Tibial artery (tissue), 4 donors: ENCODE measurements at regions not wholly inside any gene's neighbourhood (a gene's known extent, or its start where the extent isn't known, plus 50 kb on each side); places are given as distances from the start of the nearest gene placed in this dataset.
"Not testable (repeated sequence)": the region's sequence is repeated elsewhere in the genome, so short reads cannot be mapped to it uniquely, and the experiment has no call there.

Experiments
- DNase-seq, 2 donors: peaks; one replicate each; pipeline ENCODE4 v3.0.0-alpha.2; 2019
- H3K27ac ChIP-seq, 2 donors: fragments of 200-600 bp; sonication (generic) in 1 of 2; 1 replicate in 1 of 2; 2 replicates in 1 of 2; pipeline ENCODE4 v1.5.1; 2018 to 2019; ENCODE audit warnings: mild to moderate bottlenecking in 1 of 2
- H3K27me3 ChIP-seq, 2 donors: fragments of 200-600 bp; sonication (generic) in 1 of 2; one replicate each; pipeline versions ENCODE4 v1.5.1 to v1.6.0; 2016 to 2019
- H3K36me3 ChIP-seq, 3 donors: fragments of 200-600 bp; sonication (generic) in 2 of 3; one replicate each; pipeline ENCODE4 v1.5.1; 2016 to 2019; ENCODE audit warnings: mild to moderate bottlenecking in 2 of 3
- H3K4me1 ChIP-seq, 4 donors: fragments of 200-600 bp; sonication (generic) in 2 of 4; 1 replicate in 3 of 4; 2 replicates in 1 of 4; pipeline ENCODE4 v1.5.1; 2016 to 2019
- H3K4me3 ChIP-seq, 2 donors: fragments of 200-600 bp; sonication (generic) in 1 of 2; 1 replicate in 1 of 2; 2 replicates in 1 of 2; pipeline ENCODE4 v1.5.1; 2018 to 2019; ENCODE audit warnings: mild to moderate bottlenecking in 2 of 2
- H3K9me3 ChIP-seq, 3 donors: fragments of 200-600 bp; sonication (generic) in 1 of 3; one replicate each; pipeline ENCODE4 v1.5.1; 2016 to 2019
- intact Hi-C: fragments of 100-400 bp; cut with DNase I; formaldehyde crosslinking; loops from one replicate; pipeline ENCODE4 v1.15.0; 2023; ENCODE audit warnings: low total_unique reads
- TF ChIP-seq, protein P1 (sequence below), 2 experiments: fragments of 200-600 bp in 1 of 2; fragments of 450-650 bp in 1 of 2; IDR thresholded peaks; one replicate each; pipeline ENCODE4 v1.5.1; 2017 to 2019; ENCODE audit warnings: antibody characterized with exemption in 2 of 2, mild to moderate bottlenecking in 1 of 2, moderate library complexity in 1 of 2

DNA sequence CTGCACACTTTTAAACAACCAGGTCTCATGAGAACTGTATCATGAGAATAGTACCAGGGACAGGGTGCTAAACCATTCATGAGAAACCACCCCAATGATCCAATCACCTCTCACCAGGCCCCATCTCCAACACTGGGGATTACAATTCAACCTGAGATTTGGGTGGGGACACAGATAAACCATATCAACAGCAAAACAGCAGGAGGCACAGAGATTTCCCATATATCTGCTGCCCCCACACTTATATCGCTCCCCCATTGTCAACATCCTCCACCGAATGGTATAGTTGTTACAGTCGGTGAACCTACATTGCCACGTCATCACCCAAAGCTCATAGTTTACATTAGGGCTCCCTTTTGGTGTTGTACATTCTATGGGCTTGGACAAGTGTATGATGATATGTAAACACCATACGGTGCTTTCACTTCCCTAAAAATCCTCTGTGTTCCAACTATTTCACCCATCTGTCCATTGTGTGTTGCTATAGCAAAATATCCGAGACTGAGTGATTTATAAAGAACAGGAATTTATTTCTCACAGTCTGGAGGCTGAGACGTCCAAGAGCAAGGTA lies 224.8 kb downstream of the FAM43A start:
- intact Hi-C loops, result no loop called here
- no peaks in the 10 kb centered on the region for H3K9me3 ChIP-seq
- H3K27ac ChIP-seq, result no peak overlapping the region
- H3K4me3 ChIP-seq, result no peak overlapping the region
- no peak for DNase-seq
- peaks cover 0 to 7% of the 10 kb centered on the region in 2 donors for H3K27me3 ChIP-seq
- TF ChIP-seq, protein P1, sequence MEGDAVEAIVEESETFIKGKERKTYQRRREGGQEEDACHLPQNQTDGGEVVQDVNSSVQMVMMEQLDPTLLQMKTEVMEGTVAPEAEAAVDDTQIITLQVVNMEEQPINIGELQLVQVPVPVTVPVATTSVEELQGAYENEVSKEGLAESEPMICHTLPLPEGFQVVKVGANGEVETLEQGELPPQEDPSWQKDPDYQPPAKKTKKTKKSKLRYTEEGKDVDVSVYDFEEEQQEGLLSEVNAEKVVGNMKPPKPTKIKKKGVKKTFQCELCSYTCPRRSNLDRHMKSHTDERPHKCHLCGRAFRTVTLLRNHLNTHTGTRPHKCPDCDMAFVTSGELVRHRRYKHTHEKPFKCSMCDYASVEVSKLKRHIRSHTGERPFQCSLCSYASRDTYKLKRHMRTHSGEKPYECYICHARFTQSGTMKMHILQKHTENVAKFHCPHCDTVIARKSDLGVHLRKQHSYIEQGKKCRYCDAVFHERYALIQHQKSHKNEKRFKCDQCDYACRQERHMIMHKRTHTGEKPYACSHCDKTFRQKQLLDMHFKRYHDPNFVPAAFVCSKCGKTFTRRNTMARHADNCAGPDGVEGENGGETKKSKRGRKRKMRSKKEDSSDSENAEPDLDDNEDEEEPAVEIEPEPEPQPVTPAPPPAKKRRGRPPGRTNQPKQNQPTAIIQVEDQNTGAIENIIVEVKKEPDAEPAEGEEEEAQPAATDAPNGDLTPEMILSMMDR (IDR thresholded peaks at IDR 0.05), result no peak
- H3K4me1 ChIP-seq, result no peaks in the 10 kb centered on the region
- no peaks in the 10 kb centered on the region for H3K36me3 ChIP-seq

DNA sequence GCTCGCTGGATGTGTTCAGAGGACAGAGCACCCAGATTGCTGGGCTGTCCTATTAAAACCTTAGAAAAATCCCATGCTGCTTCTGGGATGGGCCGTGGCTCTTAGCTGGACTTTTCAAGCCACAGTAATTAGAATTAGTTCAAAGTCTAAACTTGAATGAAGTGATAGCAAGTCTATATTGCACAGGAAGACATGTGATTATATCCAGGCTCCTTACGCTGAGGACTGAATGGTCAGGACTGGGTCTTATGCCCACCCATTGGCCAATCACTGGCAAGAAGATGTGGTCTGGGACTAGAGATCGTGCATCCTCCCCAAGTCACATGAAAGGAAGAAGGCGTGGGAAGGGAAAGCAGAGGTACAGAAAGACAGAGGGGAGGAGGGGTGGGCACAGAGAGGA lies 227.6 kb downstream of the FAM43A start:
- Histone ChIP-seq H3K9me3 (no peaks in the 10 kb centered on the region), H3K4me1 (no peaks in the 10 kb centered on the region), H3K4me3 (no peak overlapping the region), H3K27ac (no peak overlapping the region), H3K27me3 (peaks cover 0 to 7% of the 10 kb centered on the region in 2 donors), H3K36me3 (no peaks in the 10 kb centered on the region)
- TF ChIP-seq, protein P1 (IDR thresholded peaks at IDR 0.05), result no peak
- intact Hi-C loops, result no loop called here
- no peak for DNase-seq

DNA sequence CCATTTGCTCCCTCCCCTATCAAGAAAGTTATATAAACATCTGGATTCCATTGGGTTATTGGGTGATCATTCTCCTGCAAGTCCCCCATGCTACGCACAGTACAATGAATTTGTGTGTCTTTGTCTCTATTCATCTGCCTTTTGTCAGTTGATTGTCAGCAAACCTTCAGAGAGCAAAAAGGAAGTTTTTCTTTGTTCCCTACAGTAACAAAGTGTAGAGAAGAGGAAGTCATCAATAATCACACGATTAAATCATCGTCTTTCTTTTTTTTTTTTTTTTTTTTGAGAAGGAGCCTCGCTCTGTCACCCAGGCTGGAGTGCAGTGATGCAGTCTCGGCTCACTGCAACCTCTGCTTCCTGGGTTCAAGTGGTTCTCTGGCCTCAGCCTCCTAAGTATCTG lies 239.2 kb downstream of the FAM43A start:
- intact Hi-C loops, result not testable (repeated sequence)
- peaks cover 0 to 14% (median 0%) of the 10 kb centered on the region in 4 donors for H3K4me1 ChIP-seq

DNA sequence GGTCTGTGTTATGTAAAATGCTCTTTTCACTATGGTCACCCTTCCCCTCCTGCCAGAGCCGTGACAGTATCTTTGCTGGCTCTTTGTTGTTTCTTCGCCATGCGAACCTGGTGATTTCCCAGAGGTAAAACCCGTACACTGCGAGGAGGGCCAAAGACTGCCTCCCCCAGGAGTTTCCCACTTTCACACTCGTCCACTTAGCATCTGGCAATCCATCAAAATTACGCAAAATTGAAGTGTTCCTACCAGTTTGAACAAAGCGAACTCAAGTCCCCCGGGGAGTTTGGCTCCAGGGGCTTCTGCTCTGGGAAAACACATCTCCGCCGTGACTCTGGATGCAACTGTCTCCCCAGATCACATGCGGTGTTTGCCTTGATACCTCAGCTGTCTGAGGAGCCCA lies 239.9 kb downstream of the FAM43A start:
- Histone ChIP-seq H3K9me3 (no peaks in the 10 kb centered on the region), H3K27ac (no peak overlapping the region), H3K27me3 (no peaks in the 10 kb centered on the region), H3K4me3 (no peak overlapping the region), H3K36me3 (no peaks in the 10 kb centered on the region), H3K4me1 (peaks cover 0 to 21% (median 1%) of the 10 kb centered on the region in 4 donors)
- TF ChIP-seq, protein P1 (IDR thresholded peaks at IDR 0.05), result no peak
- intact Hi-C loops, result no loop called here
- DNase-seq, result no peak

More for the DNA sequence above, 239.2 kb downstream of the FAM43A start:
- H3K27ac ChIP-seq, H3K27me3 ChIP-seq, DNase-seq, H3K4me3 ChIP-seq, H3K9me3 ChIP-seq, H3K36me3 ChIP-seq: not testable (repeated sequence)

DNA sequence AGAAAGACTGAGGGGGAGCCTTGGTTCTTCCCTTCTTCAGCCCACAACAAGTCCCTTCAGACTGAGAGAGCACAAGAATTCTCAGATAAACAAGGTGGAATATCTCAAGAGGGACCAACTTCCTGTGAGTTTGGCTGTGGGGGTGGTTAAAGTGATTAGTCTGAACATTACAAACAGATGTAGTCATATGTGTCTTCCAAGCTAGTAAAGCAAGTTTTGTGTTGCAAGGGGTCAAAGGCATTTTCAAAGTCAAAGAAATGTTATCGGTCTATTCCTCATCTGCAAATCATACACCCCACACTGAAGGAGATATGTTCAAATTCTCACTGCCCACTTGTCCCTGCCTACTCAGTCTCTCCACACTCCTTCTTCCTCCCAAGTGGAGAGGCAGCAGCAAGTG lies 242.5 kb downstream of the FAM43A start:
- Histone ChIP-seq H3K27me3 (no peaks in the 10 kb centered on the region), H3K4me3 (no peak overlapping the region), H3K4me1 (peaks cover 0 to 37% (median 7%) of the 10 kb centered on the region in 4 donors), H3K27ac (no peak overlapping the region), H3K36me3 (no peaks in the 10 kb centered on the region), H3K9me3 (no peaks in the 10 kb centered on the region)
- TF ChIP-seq, protein P1 (IDR thresholded peaks at IDR 0.05), result no peak
- DNase-seq, result no peak
- intact Hi-C loops, result no loop called here

DNA sequence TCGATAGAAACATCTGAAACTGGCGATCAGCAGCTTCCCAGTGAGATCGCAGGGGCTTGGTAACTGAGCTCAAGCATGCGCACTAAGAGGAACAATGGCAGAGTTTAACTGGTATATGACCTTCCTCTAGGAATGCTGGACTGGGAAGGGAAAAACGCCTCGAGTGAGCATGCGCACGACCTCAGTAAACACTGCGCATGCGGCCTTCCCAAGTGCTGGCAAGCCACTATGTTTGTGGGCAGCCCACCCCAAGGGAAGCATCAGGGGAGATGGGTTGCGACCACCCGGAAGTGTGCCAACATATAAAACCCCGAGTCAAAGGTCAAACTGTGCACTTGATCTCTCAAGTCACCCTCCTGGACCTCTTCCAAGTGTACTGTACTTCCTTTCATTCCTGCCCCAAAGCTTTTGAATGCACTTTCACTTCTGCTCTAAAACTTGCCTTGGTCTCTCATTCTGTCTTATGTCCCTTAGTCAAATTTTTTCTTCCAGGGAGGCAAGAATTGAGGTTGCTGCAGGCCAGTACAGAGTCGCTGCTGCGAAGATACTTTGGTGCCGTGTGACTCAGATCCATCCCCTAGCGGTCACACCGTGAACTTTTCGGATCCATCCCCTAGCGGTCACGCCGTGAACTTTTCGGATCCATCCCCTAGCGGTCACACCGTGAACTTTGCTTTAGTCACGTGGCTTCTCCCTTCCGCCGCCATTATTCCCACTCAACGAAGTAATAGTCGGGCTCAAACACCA lies 243.3 kb downstream of the FAM43A start:
- Histone ChIP-seq H3K4me1 (peaks cover 0 to 37% (median 7%) of the 10 kb centered on the region in 4 donors), H3K27me3 (no peaks in the 10 kb centered on the region), H3K36me3 (no peaks in the 10 kb centered on the region), H3K9me3 (no peaks in the 10 kb centered on the region), H3K4me3 (no peak overlapping the region), H3K27ac (no peak overlapping the region)
- DNase-seq, result peak in 1 of 2 donors; percentile 28
- TF ChIP-seq, protein P1 (IDR thresholded peaks at IDR 0.05), result peak; percentile 49 to 72
- intact Hi-C loops, result no loop called here
